IMR-90 (cell line): ENCODE measurements at regions not wholly inside any gene's neighbourhood (a gene's known extent, or its start where the extent isn't known, plus 50 kb on each side); places are given as distances from the start of the nearest gene placed in this dataset.

Source experiments
- ATAC-seq: fragments of 200-7000 bp; cut with Tn5 transposase; 2 replicates; pipeline ENCODE4 v1.9.1; 2020; ENCODE audit warnings: low read depth, mild to moderate bottlenecking, moderate library complexity
- BruUV-seq: library from RNA; stranded (reverse); fragments of 400-500 nt; replicated peaks from 2 replicates; lab custom pipeline; 2021; lab: Mats Ljungman, UMichigan
- CTCF ChIA-PET: fragments of 300-600 bp; formaldehyde crosslinking; extraction: SDS; loops from one replicate; lab custom pipeline; 2021; ENCODE audit warnings: antibody characterized with exemption; lab: Yijun Ruan, JAX
- POLR2A ChIA-PET: fragments of 300-600 bp; sonication (Branson Sonifier 250); formaldehyde crosslinking; loops from one replicate; lab custom pipeline; 2022; ENCODE audit warnings: antibody characterized with exemption; ENCODE audit not compliant: unreplicated experiment; lab: Charles Lee
- DNase-seq: peaks from one replicate; pipeline ENCODE4 v3.0.0; 2013
- H2AFZ ChIP-seq: replicated peaks from 2 replicates; pipeline ENCODE3; 2013; ENCODE audit warnings: low read length, mild to moderate bottlenecking; ENCODE audit not compliant: poor library complexity
- H2AK5ac ChIP-seq: 2 replicates; pipeline ENCODE4 v1.6.1; 2013; ENCODE audit warnings: low read depth, low read length, inconsistent platforms
- H2AK9ac ChIP-seq: replicated peaks from 2 replicates; pipeline ENCODE3; 2013; ENCODE audit warnings: mild to moderate bottlenecking, low read depth, low read length, moderate library complexity; ENCODE audit not compliant: poor library complexity
- H2BK120ac ChIP-seq: 2 replicates; pipeline ENCODE4 v1.6.1; 2013; ENCODE audit warnings: low read depth, low read length, inconsistent platforms
- H2BK15ac ChIP-seq: 3 replicates; pipeline ENCODE4 v1.6.1; 2013; ENCODE audit warnings: low read depth, low read length, inconsistent platforms
- H2BK20ac ChIP-seq: 2 replicates; pipeline ENCODE4 v1.6.1; 2013; ENCODE audit warnings: low read depth, mild to moderate bottlenecking, inconsistent platforms, low read length, moderate library complexity
- H2BK5ac ChIP-seq: 2 replicates; pipeline ENCODE4 v1.6.1; 2013; ENCODE audit warnings: mild to moderate bottlenecking, low read depth, low read length, inconsistent platforms; ENCODE audit not compliant: poor library complexity, severe bottlenecking
- H3K14ac ChIP-seq: replicated peaks from 2 replicates; pipeline ENCODE4 v1.6.1; 2013; ENCODE audit warnings: low read depth, low read length, inconsistent platforms
- H3K18ac ChIP-seq: 2 replicates; pipeline ENCODE4 v1.6.1; 2013; ENCODE audit warnings: low read depth, low read length, control low read depth
- H3K23ac ChIP-seq: 2 replicates; pipeline ENCODE4 v1.6.1; 2013; ENCODE audit warnings: low read depth, low read length, inconsistent platforms
- H3K27ac ChIP-seq: 2 replicates; pipeline ENCODE4 v1.5.1; 2013; ENCODE audit warnings: mild to moderate bottlenecking, control low read depth, low read length; ENCODE audit not compliant: insufficient read depth
- H3K27me3 ChIP-seq: 2 replicates; pipeline ENCODE4 v1.6.1; 2013; ENCODE audit warnings: low read length; ENCODE audit not compliant: control insufficient read depth, insufficient read depth
- H3K36me3 ChIP-seq: 2 replicates; pipeline ENCODE4 v1.6.1; 2013; ENCODE audit warnings: low read length, mixed read lengths; ENCODE audit not compliant: control insufficient read depth, insufficient read depth
- H3K4ac ChIP-seq: 2 replicates; pipeline ENCODE4 v1.6.1; 2013; ENCODE audit warnings: low read depth, low read length, inconsistent platforms
- H3K4me1 ChIP-seq: 2 replicates; pipeline ENCODE4 v1.6.1; 2013; ENCODE audit warnings: low read length, mixed read lengths; ENCODE audit not compliant: control insufficient read depth, insufficient read depth
- H3K4me2 ChIP-seq: 2 replicates; pipeline ENCODE4 v1.6.1; 2013; ENCODE audit warnings: low read depth, mild to moderate bottlenecking, control low read depth, low read length, moderate library complexity
- H3K4me3 ChIP-seq: 2 replicates; pipeline ENCODE4 v1.5.1; 2013; ENCODE audit warnings: low read depth, mild to moderate bottlenecking, control low read depth, low read length, moderate library complexity; ENCODE audit not compliant: insufficient read depth
- H3K56ac ChIP-seq: 2 replicates; pipeline ENCODE4 v1.6.1; 2013; ENCODE audit warnings: low read length, inconsistent platforms; ENCODE audit not compliant: insufficient read depth; ENCODE audit errors: extremely low read depth
- H3K79me1 ChIP-seq, 2 experiments: 2 replicates each; pipeline ENCODE4 v1.6.1; 2013; ENCODE audit warnings: low read length in 2 of 2, inconsistent platforms in 1 of 2, low read depth in 1 of 2
- H3K9ac ChIP-seq: 2 replicates; pipeline ENCODE4 v1.6.1; 2013; ENCODE audit warnings: low read depth, low read length, control low read depth
- H3K9me1 ChIP-seq: 2 replicates; pipeline ENCODE4 v1.6.1; 2013; ENCODE audit warnings: low read length, inconsistent platforms; ENCODE audit not compliant: insufficient read depth
- H3K9me3 ChIP-seq: 2 replicates; pipeline ENCODE4 v1.6.1; 2013; ENCODE audit warnings: low read length; ENCODE audit not compliant: control insufficient read depth, insufficient read depth
- H4K20me1 ChIP-seq: 2 replicates; pipeline ENCODE4 v1.6.1; 2013; ENCODE audit warnings: low read length, inconsistent platforms; ENCODE audit not compliant: insufficient read depth
- H4K5ac ChIP-seq: 2 replicates; pipeline ENCODE4 v1.6.1; 2013; ENCODE audit warnings: mild to moderate bottlenecking, low read depth, low read length, control low read depth
- H4K8ac ChIP-seq, 2 experiments: 2 replicates each; pipeline ENCODE4 v1.6.1; 2013; ENCODE audit warnings: low read depth in 2 of 2, low read length in 2 of 2, control low read depth in 1 of 2, inconsistent platforms in 1 of 2
- H4K91ac ChIP-seq: 2 replicates; pipeline ENCODE4 v1.6.1; 2013; ENCODE audit warnings: low read depth, low read length, inconsistent platforms; ENCODE audit not compliant: insufficient read depth
- FOS ChIP-seq: fragments of 150-350 bp; IDR thresholded peaks from 2 replicates; pipeline ENCODE4 v1.6.1; 2016; ENCODE audit warnings: low read depth, low read length
- MAFK ChIP-seq: IDR thresholded peaks from 2 replicates; pipeline ENCODE4 v1.6.1; 2012; ENCODE audit warnings: low read depth, low read length, improper control_type of control experiment
- WGBS, 2 experiments: methylation state at CpG; one replicate each; pipeline versions ENCODE4 v1.1.5 to v1.1.7; 2013; ENCODE audit warnings: missing lambda C conversion rate in 2 of 2; ENCODE audit not compliant: insufficient read length in 1 of 2; ENCODE audit errors: extremely low coverage in 2 of 2; 5-methylcytosine and 5-hydroxymethylcytosine counted together
- dilution Hi-C: fragments of 300-500 bp; cut with HindIII; formaldehyde crosslinking; loops from one replicate; pipeline ENCODE4 v1.14.3; 2018; ENCODE audit warnings: low sequenced_read_pairs; ENCODE audit not compliant: unreplicated experiment
- in situ Hi-C: fragments of 300-500 bp; cut with MboI; formaldehyde crosslinking; loops from 3 replicates; pipeline ENCODE4 v1.14.3; 2019; ENCODE audit warnings: low sequenced_read_pairs, inconsistent platforms, mixed read lengths
- intact Hi-C: fragments of 100-400 bp; cut with micrococcal nuclease; formaldehyde crosslinking; loops from 2 replicates; pipeline ENCODE4 v1.10.0; 2022
- TF ChIP-seq, protein P1 (sequence below): fragments of 150-350 bp; IDR thresholded peaks from 2 replicates; pipeline ENCODE4 v1.6.1; 2017; ENCODE audit warnings: mild to moderate bottlenecking, antibody characterized with exemption, low read length, low read depth

DNA sequence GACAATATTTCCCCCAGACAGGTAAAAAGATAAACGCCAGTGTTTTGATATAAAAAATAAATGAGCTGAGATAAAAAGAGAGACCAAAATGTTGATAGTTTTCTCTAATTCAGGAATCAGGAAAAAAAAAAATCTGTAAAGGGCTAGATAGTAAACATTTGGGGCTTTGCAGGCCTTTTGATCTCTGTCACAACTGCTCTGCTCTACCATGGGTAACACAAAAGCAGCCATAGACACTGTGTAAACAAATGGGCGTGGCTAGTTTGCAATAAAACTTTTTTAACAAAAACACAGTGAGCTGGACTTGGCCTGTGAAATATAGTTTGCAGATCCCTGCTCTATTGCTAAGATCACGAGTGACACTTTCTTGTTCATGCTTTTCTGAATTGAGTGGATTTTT is 219.1 kb upstream of the STXBP5 start:
- H3K18ac ChIP-seq, result no peak overlapping the region
- H3K23ac ChIP-seq, result no peak overlapping the region
- H3K4me2 ChIP-seq, result no peak overlapping the region
- dilution Hi-C loops, result no loop called here
- ATAC-seq (peak; percentile 37; the same call in 1 of the 2 replicates), DNase-seq (no peak)
- WGBS, 2 experiments, result no CpG with 5 or more reads among the region's 3 CpGs
- H3K36me3 ChIP-seq, result no peaks in the 10 kb centered on the region
- no peaks in the 10 kb centered on the region for H4K20me1 ChIP-seq
- no peak overlapping the region for H3K9ac ChIP-seq
- H2BK20ac ChIP-seq, result no peak overlapping the region
- H4K8ac ChIP-seq, result no peak overlapping the region; a peak in 1 of 4 replicates
- H2AK9ac ChIP-seq, result no peak overlapping the region
- 0 out of 2 replicates have a peak, but pooled peaks cover 5% of the 10 kb centered on the region for H3K9me1 ChIP-seq
- H2AFZ ChIP-seq, result no peak overlapping the region
- no peak overlapping the region for H2BK15ac ChIP-seq
- H3K9me3 ChIP-seq, result no peaks in the 10 kb centered on the region
- no peak overlapping the region for H3K14ac ChIP-seq
- no peaks in the 10 kb centered on the region for H3K27me3 ChIP-seq
- H3K4me1 ChIP-seq, result peaks cover 5% of the 10 kb centered on the region
- H4K5ac ChIP-seq, result no peak overlapping the region
- H3K4me3 ChIP-seq, result no peak overlapping the region
- H3K4ac ChIP-seq, result no peak overlapping the region
- H2AK5ac ChIP-seq, result no peak overlapping the region
- ChIA-PET CTCF (no interaction called here), POLR2A (no interaction called here)
- intact Hi-C loops, result no loop called here
- no peak overlapping the region for H3K27ac ChIP-seq
- TF ChIP-seq, protein P1, sequence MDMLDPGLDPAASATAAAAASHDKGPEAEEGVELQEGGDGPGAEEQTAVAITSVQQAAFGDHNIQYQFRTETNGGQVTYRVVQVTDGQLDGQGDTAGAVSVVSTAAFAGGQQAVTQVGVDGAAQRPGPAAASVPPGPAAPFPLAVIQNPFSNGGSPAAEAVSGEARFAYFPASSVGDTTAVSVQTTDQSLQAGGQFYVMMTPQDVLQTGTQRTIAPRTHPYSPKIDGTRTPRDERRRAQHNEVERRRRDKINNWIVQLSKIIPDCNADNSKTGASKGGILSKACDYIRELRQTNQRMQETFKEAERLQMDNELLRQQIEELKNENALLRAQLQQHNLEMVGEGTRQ, result no peak
- TF ChIP-seq MAFK, result no peak
- no peak for TF ChIP-seq FOS
- in situ Hi-C loops, result no loop called here
- H3K79me1 ChIP-seq, result no peaks in the 10 kb centered on the region
- H4K91ac ChIP-seq, result no peak overlapping the region
- no peak overlapping the region for H2BK5ac ChIP-seq
- H3K56ac ChIP-seq, result no peak overlapping the region
- BruUV-seq, result no TSS peak
- no peak overlapping the region for H2BK120ac ChIP-seq
